Activated CD8-positive, alpha-beta T cell treated with anti-CD3 and anti-CD28 coated beads, Interleukin-2, amount 10 ng/mL, durations not matched to agents 7 days and 5 days (primary cell): ENCODE measurements at regions not wholly inside any gene's neighbourhood (a gene's known extent, or its start where the extent isn't known, plus 50 kb on each side); places are given as distances from the start of the nearest gene placed in this dataset.

Experiments used
- ATAC-seq: fragments of 150-1000 bp; cut with Tn5 transposase; one replicate; pipeline ENCODE4 v1.10.0; 2021; ENCODE audit warnings: moderate library complexity
- CTCF ChIA-PET: fragments of 350-600 bp; sonication (Branson Sonifier 250); formaldehyde crosslinking; loops from one replicate; lab custom pipeline; 2021; ENCODE audit warnings: antibody characterized with exemption; lab: Charles Lee
- POLR2A ChIA-PET: fragments of 350-600 bp; sonication (Branson Sonifier 250); formaldehyde crosslinking; loops from one replicate; lab custom pipeline; 2021; ENCODE audit warnings: antibody characterized with exemption; lab: Charles Lee
- DNase-seq: peaks from one replicate; pipeline ENCODE4 v3.0.0-alpha.2; 2020
- H3K27ac Mint-ChIP-seq: one replicate; pipeline ENCODE4 v1.8.0; 2021; ENCODE audit warnings: mild to moderate bottlenecking, mixed read lengths
- H3K27me3 Mint-ChIP-seq: one replicate; pipeline ENCODE4 v1.8.0; 2021; ENCODE audit warnings: low read depth, mixed read lengths
- H3K36me3 Mint-ChIP-seq: one replicate; pipeline ENCODE4 v1.8.0; 2021; ENCODE audit warnings: low read depth, mixed read lengths
- H3K4me1 Mint-ChIP-seq: one replicate; pipeline ENCODE4 v1.8.0; 2021; ENCODE audit warnings: low read depth, mixed read lengths
- H3K4me3 Mint-ChIP-seq: one replicate; pipeline ENCODE4 v1.8.0; 2021; ENCODE audit warnings: mild to moderate bottlenecking, mixed read lengths
- H3K9me3 Mint-ChIP-seq: one replicate; pipeline ENCODE4 v1.8.0; 2022; ENCODE audit warnings: mixed read lengths; ENCODE audit not compliant: insufficient read depth

DNA sequence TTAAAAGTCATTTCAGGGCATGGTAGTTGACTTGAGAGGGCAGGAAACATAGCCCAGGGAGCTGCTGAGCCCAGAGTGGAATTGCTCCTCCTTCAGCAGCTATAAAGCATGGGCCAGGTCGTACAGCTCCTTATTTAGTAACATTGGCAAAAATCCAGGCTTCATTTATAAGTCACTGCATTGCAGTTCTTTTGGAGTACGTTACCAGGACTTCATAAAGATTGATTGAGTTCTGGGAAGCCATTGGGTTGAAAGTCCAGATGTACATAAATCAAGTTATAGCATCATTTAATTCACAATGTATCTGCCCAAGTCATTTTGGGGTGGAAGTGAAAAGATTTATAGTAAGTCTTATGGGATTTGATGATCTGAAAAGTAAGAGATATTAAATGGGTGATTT, 53.0 kb upstream of the ANKEF1 start:
- Mint-ChIP-seq H3K27ac (no peak overlapping the region), H3K4me1 (peaks cover 2% of the 10 kb centered on the region), H3K27me3 (peaks cover 1% of the 10 kb centered on the region), H3K4me3 (no peak overlapping the region), H3K9me3 (no peaks in the 10 kb centered on the region), H3K36me3 (no peaks in the 10 kb centered on the region)
- CTCF ChIA-PET = interaction anchor here (0.9 to 2.0 kb wide), 3 partner anchors 108 to 445 kb away, joined by 3 to 11 read pairs (median 5); no protein-coding TSS in a partner anchor
- POLR2A ChIA-PET = no interaction called here
- DNase-seq (no peak), ATAC-seq (no peak)

DNA sequence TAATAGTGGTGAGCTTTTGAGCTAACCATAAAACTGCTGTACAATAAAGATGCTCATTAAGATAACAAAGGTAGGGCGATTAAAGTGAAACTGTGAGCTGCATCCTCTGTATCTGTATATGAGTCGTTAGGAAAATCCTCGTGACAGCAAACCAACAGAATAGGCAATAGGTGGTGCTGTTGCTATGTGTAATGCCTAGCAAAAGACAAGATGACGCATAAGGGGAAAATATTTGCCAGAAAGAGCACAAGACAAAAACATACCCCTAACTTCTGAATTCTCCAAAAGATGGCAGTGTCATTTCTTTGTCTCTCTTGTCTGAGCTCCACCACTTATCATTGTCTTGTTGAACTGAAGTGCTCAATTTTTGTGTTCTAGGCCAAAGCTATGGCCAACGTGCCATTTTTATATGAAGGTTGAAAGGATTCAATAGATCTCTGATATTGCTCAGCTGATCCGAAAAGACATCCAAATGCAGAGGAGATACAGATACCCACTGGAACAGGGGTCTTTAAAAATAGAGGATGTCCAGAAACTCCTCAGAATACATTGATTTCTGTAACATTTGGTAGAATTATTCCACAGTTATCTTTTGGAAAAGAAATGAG, 56.3 kb upstream of the ANKEF1 start:
- ChIA-PET POLR2A (no interaction called here), CTCF (interaction anchor here (0.6 to 2.4 kb wide), 27 partner anchors 8 to 630 kb away, joined by 3 to 45 read pairs (median 3); partner anchors contain the start of genes MKKS and SLX4IP)
- Mint-ChIP-seq H3K9me3 (no peaks in the 10 kb centered on the region), H3K27me3 (peaks cover 11% of the 10 kb centered on the region), H3K4me1 (peaks cover 2% of the 10 kb centered on the region), H3K27ac (no peak overlapping the region), H3K36me3 (no peaks in the 10 kb centered on the region), H3K4me3 (no peak overlapping the region)
- peak; percentile 81 for ATAC-seq
- peak; percentile 53 for DNase-seq

DNA sequence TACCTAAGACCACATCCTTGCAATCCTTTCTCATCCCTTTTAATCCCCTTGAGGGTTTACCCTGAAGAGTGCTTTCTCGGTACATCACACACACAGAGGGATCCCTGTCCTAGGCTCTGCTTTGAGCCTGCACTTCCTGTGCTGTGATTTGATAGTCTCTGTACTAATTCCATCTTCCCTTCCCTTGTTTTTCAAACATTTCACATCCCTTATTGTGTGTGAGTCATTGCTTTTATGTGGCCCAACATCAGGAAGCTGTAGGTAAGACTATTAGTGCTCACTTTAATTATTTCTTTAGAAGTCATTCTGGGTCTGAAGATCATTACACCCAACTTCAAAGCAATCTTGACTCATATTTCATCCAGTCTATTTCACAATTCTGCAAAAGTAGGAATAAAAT, 57.2 kb upstream of the ANKEF1 start:
- no peak for DNase-seq
- H3K27me3 Mint-ChIP-seq = peaks cover 11% of the 10 kb centered on the region
- H3K4me1 Mint-ChIP-seq = peaks cover 2% of the 10 kb centered on the region
- H3K9me3 Mint-ChIP-seq = no peaks in the 10 kb centered on the region
- no peak overlapping the region for H3K27ac Mint-ChIP-seq
- ChIA-PET POLR2A (no interaction called here), CTCF (interaction anchor here (0.6 to 2.4 kb wide), 24 partner anchors 8 to 631 kb away, joined by 3 to 45 read pairs (median 4); partner anchors contain the start of gene SLX4IP)
- H3K36me3 Mint-ChIP-seq = no peaks in the 10 kb centered on the region
- no peak overlapping the region for H3K4me3 Mint-ChIP-seq
- ATAC-seq = no peak

DNA sequence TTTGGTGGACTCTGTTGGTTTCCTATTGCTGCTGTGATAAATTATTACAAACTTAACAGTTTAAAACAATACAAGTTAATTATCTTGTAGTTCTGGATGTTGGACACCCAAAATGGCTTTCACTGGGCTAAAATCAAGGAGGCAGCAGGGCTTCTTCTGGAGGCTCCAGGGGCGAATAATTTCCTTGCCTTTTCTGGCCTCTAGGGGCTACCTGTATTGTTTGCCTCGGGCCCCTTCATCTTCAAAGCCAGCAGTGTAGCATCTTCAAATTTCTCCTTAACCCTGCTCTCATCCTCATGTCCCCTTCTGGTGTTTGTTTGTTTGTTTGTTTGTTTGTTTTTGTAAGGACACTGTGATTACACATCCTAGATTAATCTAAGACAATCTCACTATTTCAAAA, 60.5 kb upstream of the ANKEF1 start:
- no peaks in the 10 kb centered on the region for H3K36me3 Mint-ChIP-seq

DNA sequence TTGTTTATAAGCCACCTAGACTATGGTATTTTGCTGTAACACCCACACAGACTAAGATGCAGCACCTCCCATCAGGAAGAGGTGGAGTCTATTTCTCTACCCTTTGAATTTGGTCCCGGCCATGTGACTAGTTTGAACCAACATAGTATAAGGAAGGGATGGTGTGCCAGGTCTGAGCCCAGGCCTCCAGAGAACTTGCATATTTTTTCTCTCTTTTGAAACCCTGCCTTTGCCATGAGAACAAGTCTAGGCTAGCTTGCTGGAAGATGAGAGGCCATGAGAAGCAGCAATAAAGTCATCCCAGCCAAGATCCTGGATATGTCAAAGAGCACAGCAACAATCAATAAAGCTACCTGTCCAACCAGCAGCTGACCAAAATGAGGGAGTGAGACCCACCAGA, 63.0 kb upstream of the ANKEF1 start:
- Mint-ChIP-seq H3K27me3 (peaks cover 12% of the 10 kb centered on the region), H3K27ac (no peak overlapping the region), H3K4me3 (no peak overlapping the region), H3K36me3 (no peaks in the 10 kb centered on the region), H3K4me1 (no peaks in the 10 kb centered on the region), H3K9me3 (no peaks in the 10 kb centered on the region)
- ATAC-seq (no peak), DNase-seq (no peak)
- ChIA-PET CTCF (no interaction called here), POLR2A (no interaction called here)

More for the DNA sequence above, 60.5 kb upstream of the ANKEF1 start:
- peaks cover 13% of the 10 kb centered on the region for H3K27me3 Mint-ChIP-seq
- H3K9me3 Mint-ChIP-seq = no peaks in the 10 kb centered on the region
- POLR2A ChIA-PET = no interaction called here
- H3K4me1 Mint-ChIP-seq = peaks cover 2% of the 10 kb centered on the region
- CTCF ChIA-PET = no interaction called here
- DNase-seq (no peak), ATAC-seq (no peak)
- no peak overlapping the region for H3K4me3 Mint-ChIP-seq
- no peak overlapping the region for H3K27ac Mint-ChIP-seq

DNA sequence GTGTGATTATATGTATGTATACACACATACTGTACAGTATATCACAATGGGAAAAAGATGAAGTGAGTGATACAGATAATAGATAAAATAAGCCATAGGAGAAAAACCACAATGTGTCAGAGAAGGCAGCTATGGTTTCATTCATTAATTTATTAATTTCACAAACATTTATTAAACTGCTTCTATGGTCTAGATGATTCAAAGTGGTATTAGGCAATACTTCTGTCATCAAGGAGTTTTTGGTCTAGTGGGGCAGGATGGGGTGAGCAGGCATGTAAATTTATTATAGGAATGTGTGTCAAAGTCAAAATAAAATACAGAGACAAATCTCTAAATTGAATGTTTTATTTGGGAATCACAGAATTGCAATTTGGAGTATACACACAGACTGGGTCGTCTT, 65.2 kb upstream of the ANKEF1 start:
- DNase-seq (no peak), ATAC-seq (no peak)
- ChIA-PET CTCF (interaction anchor here (1.3 kb wide), 1 partner anchor 9 kb away, joined by 7 read pairs; no protein-coding TSS in a partner anchor), POLR2A (no interaction called here)
- Mint-ChIP-seq H3K9me3 (no peaks in the 10 kb centered on the region), H3K27me3 (peaks cover 2% of the 10 kb centered on the region), H3K4me1 (no peaks in the 10 kb centered on the region), H3K27ac (no peak overlapping the region), H3K4me3 (no peak overlapping the region), H3K36me3 (no peaks in the 10 kb centered on the region)

DNA sequence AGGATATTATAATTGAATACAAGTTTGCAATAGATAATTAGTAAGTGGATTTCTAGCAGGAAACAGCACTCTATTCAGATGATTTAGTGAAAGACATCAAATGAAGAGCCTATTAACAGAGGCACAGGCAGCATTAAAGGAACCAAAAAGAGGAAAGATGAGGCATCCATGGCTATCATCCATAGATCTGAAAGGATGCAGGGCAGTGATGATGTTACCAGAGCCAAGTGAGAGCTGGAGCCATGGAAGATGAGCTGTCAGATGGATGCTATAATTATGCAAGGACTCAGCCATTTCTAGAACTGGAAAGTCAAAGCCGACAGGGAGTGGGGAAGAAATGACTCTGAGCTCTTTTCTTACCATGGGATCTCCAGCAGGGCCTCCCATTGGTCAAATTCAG, 66.8 kb upstream of the ANKEF1 start:
- H3K4me3 Mint-ChIP-seq = no peak overlapping the region
- H3K27ac Mint-ChIP-seq = no peak overlapping the region
- CTCF ChIA-PET = interaction anchor here (1.0 kb wide), 1 partner anchor 10 kb away, joined by 3 read pairs; no protein-coding TSS in a partner anchor
- no peaks in the 10 kb centered on the region for H3K9me3 Mint-ChIP-seq
- H3K4me1 Mint-ChIP-seq = no peaks in the 10 kb centered on the region
- H3K27me3 Mint-ChIP-seq = peaks cover 2% of the 10 kb centered on the region
- POLR2A ChIA-PET = no interaction called here
- H3K36me3 Mint-ChIP-seq = no peaks in the 10 kb centered on the region
- no peak for ATAC-seq
- no peak for DNase-seq

DNA sequence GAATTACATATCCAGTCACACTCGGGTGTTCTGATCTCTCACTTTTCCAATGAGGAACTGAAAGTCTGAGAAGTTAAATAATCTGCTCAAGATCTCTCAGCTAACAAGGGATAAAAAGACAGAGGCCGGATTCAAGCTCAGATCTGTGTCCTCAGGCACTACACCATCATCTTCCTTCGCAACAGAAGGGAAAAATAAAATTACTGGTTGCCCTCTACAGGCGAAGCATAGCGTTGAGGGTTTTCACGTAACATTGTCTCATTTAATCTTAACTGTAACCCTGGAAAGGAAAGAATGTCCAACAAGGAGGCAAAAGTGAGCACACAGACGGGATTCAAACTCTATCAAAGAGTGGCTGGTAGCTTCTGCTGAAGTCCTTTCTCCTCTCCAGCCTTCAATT, 67.8 kb upstream of the ANKEF1 start:
- Mint-ChIP-seq H3K4me1 (no peaks in the 10 kb centered on the region), H3K36me3 (no peaks in the 10 kb centered on the region), H3K9me3 (no peaks in the 10 kb centered on the region), H3K27me3 (peaks cover 2% of the 10 kb centered on the region), H3K27ac (no peak overlapping the region), H3K4me3 (no peak overlapping the region)
- ATAC-seq = no peak
- DNase-seq = no peak
- POLR2A ChIA-PET = no interaction called here
- CTCF ChIA-PET = interaction anchor here (0.7 to 1.1 kb wide), 2 partner anchors 11 to 350 kb away, joined by 3 to 4 read pairs; no protein-coding TSS in a partner anchor

DNA sequence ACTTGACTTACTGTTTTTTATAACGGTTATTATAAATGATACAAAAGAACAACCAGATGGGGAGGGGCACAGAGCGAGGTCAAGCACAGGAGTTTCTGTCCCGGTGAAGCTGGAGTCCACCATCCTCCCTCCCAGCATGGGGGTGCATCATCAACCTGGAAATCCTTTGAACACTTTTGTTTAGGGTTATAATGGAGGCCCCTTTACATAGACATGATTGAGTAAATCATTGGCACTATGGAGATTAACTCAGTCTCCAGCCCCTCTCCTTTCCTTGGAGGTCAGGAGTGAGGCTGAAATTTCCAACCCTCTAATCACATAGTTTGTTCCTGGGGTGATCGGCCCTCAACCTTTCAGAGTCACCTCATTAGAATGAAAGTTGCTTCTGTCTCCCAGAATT, 71.8 kb upstream of the ANKEF1 start:
- ATAC-seq = no peak
- Mint-ChIP-seq H3K4me1 (no peaks in the 10 kb centered on the region), H3K27ac (no peak overlapping the region), H3K4me3 (no peak overlapping the region), H3K36me3 (no peaks in the 10 kb centered on the region), H3K9me3 (no peaks in the 10 kb centered on the region), H3K27me3 (no peaks in the 10 kb centered on the region)
- ChIA-PET CTCF (no interaction called here), POLR2A (no interaction called here)
- DNase-seq = no peak

DNA sequence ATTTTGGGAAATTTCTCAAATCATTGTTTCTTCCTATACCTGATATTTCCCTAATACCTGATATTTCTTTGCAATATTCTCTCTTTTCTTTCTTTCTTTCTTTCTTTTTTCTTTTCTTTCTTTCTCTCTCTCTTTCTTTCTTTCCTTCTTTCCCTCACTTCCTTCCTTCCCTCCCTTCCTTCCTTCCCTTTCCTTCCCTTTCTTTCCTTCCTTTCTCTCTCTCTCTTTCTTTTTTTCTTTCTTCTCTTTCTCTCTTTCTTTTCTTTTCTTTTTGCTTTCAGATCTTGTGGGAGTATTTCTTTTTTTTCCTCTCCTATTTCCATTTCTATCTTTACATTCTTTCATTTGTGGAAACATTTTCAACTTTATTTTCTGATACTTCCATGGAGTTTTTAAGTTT, 76.1 kb upstream of the ANKEF1 start:
- H3K27me3 Mint-ChIP-seq = peaks cover 3% of the 10 kb centered on the region
- no peak overlapping the region for H3K4me3 Mint-ChIP-seq
- ChIA-PET CTCF (no interaction called here), POLR2A (no interaction called here)
- no peaks in the 10 kb centered on the region for H3K9me3 Mint-ChIP-seq
- DNase-seq = no peak
- H3K27ac Mint-ChIP-seq = no peak overlapping the region
- ATAC-seq = no peak
- H3K36me3 Mint-ChIP-seq = no peaks in the 10 kb centered on the region
- H3K4me1 Mint-ChIP-seq = no peaks in the 10 kb centered on the region

DNA sequence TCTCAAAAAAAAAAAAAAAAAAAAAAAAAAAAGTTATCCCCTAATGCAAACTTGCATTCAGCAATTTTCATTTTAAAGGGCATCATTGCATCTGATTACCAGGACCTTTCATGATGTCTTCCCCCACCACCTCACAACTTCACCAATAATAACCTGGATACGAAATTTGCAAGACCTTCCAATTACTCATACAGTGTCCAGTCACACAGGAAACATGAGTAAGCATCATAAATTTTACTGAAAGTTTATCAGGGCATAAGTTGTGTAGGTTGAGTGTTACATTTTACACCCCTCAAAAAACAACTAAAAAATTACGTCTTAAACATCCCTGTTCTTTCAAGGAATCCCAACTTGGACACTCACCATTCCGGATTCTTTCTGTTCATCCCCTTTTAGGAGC, 79.1 kb upstream of the ANKEF1 start:
- Mint-ChIP-seq H3K9me3 (no peaks in the 10 kb centered on the region), H3K4me1 (no peaks in the 10 kb centered on the region), H3K36me3 (no peaks in the 10 kb centered on the region), H3K4me3 (no peak overlapping the region), H3K27ac (no peak overlapping the region), H3K27me3 (peaks cover 4% of the 10 kb centered on the region)
- ATAC-seq (no peak), DNase-seq (no peak)
- CTCF ChIA-PET = no interaction called here
- POLR2A ChIA-PET = no interaction called here

DNA sequence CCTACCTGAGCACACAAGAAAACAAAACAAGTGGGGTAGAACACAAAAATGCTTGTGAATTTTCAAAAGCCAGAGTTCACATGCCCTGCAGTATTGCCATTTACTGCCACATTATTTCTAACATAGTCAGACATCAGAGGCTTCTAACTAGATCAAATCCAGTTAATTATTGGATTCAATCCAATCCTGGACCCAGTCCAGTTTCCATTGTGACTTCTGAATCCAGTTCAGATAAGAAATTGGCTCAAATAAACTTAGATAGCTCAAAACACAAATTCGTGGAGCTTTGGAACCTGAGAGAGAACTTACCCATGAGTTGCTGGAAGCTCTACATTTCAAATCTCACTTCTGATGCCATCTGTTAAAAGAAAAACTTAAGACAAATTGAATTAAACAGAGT, 85.2 kb upstream of the ANKEF1 start:
- Mint-ChIP-seq H3K9me3 (no peaks in the 10 kb centered on the region), H3K27ac (no peak overlapping the region), H3K4me1 (no peaks in the 10 kb centered on the region), H3K27me3 (peaks cover 4% of the 10 kb centered on the region), H3K4me3 (no peak overlapping the region), H3K36me3 (no peaks in the 10 kb centered on the region)
- ChIA-PET CTCF (no interaction called here), POLR2A (no interaction called here)
- DNase-seq = no peak
- ATAC-seq = no peak
